NCI-H2196 treated with DMSO at 0.1 percent for 48 hours (cell line): ENCODE measurements at regions not wholly inside any gene's neighbourhood (a gene's known extent, or its start where the extent isn't known, plus 50 kb on each side); places are given as distances from the start of the nearest gene placed in this dataset.

Source experiments
- DNase-seq: peaks from one replicate; lab custom pipeline; 2025; ENCODE audit not compliant: unreplicated experiment; lab: John Stamatoyannopoulos, UW

GRCh38 chr10:35722226-35722625 lies 80.1 kb upstream of the FZD8 start:
- no peak for DNase-seq

GRCh38 chr10:35720366-35720765 lies 78.3 kb upstream of the FZD8 start:
- no peak for DNase-seq

GRCh38 chr10:35716776-35717175 lies 74.7 kb upstream of the FZD8 start:
- no peak for DNase-seq

GRCh38 chr10:35712486-35712885 lies 70.4 kb upstream of the FZD8 start:
- no peak for DNase-seq

- no peak for DNase-seq
Observed at GRCh38 chr10:35711615-35712411, 69.7 kb upstream of the FZD8 start.

- no peak for DNase-seq
Observed at GRCh38 chr10:35707642-35708425, 65.7 kb upstream of the FZD8 start.

GRCh38 chr10:35706959-35707358 lies 64.9 kb upstream of the FZD8 start:
- no peak for DNase-seq

GRCh38 chr10:35705671-35706070 lies 63.6 kb upstream of the FZD8 start:
- DNase-seq, result no peak

GRCh38 chr10:35705051-35705450 lies 63.0 kb upstream of the FZD8 start:
- no peak for DNase-seq

GRCh38 chr10:35704401-35704800 lies 62.3 kb upstream of the FZD8 start:
- no peak for DNase-seq

GRCh38 chr10:35700487-35700882 lies 58.4 kb upstream of the FZD8 start:
- DNase-seq, result no peak

- no peak for DNase-seq
Observed at GRCh38 chr10:35699848-35700486, 57.9 kb upstream of the FZD8 start.

GRCh38 chr10:35696392-35697287 lies 54.5 kb upstream of the FZD8 start:
- DNase-seq, result no peak

GRCh38 chr10:35693800-35694199 lies 51.7 kb upstream of the FZD8 start:
- DNase-seq, result no peak
